HL-60 (cell line): ENCODE measurements at regions not wholly inside any gene's neighbourhood (a gene's known extent, or its start where the extent isn't known, plus 50 kb on each side); places are given as distances from the start of the nearest gene placed in this dataset.

ENCODE experiments used
- CTCF ChIP-seq: IDR thresholded peaks from one replicate; pipeline ENCODE4 v1.5.1; 2011; ENCODE audit warnings: low read length, control low read depth, inconsistent platforms; ENCODE audit not compliant: insufficient read depth
- GABPA ChIP-seq: IDR thresholded peaks from 2 replicates; pipeline ENCODE4 v1.6.1; 2012; ENCODE audit warnings: low read depth
- POLR2AphosphoS5 ChIP-seq: IDR thresholded peaks from 2 replicates; pipeline ENCODE4 v1.6.1; 2012; ENCODE audit warnings: low read depth
- SPI1 ChIP-seq: IDR thresholded peaks from 2 replicates; pipeline ENCODE4 v1.6.1; 2012; ENCODE audit warnings: low read depth, mild to moderate bottlenecking, borderline replicate concordance
- TF ChIP-seq, protein P1 (sequence below): IDR thresholded peaks from 2 replicates; pipeline ENCODE4 v1.6.1; 2012; ENCODE audit warnings: low read depth; ENCODE audit not compliant: insufficient replicate concordance

DNA sequence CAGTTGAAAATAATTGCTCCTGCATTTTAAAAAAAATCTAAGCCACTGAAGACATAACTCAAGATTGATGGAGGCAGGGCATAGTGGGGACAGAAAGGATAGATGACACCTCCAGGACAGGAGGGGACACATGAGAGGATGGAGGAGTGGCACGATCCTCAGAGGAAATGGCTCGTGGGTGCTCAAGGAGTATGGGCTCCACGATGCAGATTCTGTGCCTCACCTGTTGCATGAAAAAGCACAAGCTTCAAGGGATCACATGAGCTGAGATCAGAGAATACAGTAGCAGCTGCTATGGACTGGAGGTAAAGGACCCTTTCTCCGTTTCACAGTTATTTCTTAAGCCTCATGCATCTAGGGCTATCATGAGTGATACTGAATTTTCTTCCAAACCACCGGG, 69.7 kb upstream of the KL start:
- TF ChIP-seq CTCF = no peak
- no peak for TF ChIP-seq POLR2AphosphoS5
- TF ChIP-seq GABPA = no peak
- TF ChIP-seq, protein P1, sequence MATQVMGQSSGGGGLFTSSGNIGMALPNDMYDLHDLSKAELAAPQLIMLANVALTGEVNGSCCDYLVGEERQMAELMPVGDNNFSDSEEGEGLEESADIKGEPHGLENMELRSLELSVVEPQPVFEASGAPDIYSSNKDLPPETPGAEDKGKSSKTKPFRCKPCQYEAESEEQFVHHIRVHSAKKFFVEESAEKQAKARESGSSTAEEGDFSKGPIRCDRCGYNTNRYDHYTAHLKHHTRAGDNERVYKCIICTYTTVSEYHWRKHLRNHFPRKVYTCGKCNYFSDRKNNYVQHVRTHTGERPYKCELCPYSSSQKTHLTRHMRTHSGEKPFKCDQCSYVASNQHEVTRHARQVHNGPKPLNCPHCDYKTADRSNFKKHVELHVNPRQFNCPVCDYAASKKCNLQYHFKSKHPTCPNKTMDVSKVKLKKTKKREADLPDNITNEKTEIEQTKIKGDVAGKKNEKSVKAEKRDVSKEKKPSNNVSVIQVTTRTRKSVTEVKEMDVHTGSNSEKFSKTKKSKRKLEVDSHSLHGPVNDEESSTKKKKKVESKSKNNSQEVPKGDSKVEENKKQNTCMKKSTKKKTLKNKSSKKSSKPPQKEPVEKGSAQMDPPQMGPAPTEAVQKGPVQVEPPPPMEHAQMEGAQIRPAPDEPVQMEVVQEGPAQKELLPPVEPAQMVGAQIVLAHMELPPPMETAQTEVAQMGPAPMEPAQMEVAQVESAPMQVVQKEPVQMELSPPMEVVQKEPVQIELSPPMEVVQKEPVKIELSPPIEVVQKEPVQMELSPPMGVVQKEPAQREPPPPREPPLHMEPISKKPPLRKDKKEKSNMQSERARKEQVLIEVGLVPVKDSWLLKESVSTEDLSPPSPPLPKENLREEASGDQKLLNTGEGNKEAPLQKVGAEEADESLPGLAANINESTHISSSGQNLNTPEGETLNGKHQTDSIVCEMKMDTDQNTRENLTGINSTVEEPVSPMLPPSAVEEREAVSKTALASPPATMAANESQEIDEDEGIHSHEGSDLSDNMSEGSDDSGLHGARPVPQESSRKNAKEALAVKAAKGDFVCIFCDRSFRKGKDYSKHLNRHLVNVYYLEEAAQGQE = no peak
- no peak for TF ChIP-seq SPI1
